Astrocyte (in vitro differentiated cells and primary cell): ENCODE measurements at regions not wholly inside any gene's neighbourhood (a gene's known extent, or its start where the extent isn't known, plus 50 kb on each side); places are given as distances from the start of the nearest gene placed in this dataset.

ENCODE experiments used
- DNase-seq: peaks from one replicate; pipeline ENCODE4 v3.0.0-alpha.2; 2010; ENCODE audit warnings: low read depth
- FAIRE-seq: peaks from 2 replicates; lab custom pipeline; 2011; peaks lifted over from hg19 to GRCh38; lab: Jason Lieb, UNC
- H2AFZ ChIP-seq: 2 replicates; pipeline ENCODE4 v1.6.0; 2012; ENCODE audit warnings: low read depth, low read length, inconsistent platforms
- H3K27ac ChIP-seq: 2 replicates; pipeline ENCODE4 v1.5.1; 2011; ENCODE audit warnings: low read depth, low read length, inconsistent platforms
- H3K27me3 ChIP-seq: 2 replicates; pipeline ENCODE4 v1.6.0; 2011; ENCODE audit warnings: low read length, inconsistent platforms; ENCODE audit not compliant: insufficient read depth
- H3K36me3 ChIP-seq: 2 replicates; pipeline ENCODE4 v1.5.1; 2011; ENCODE audit warnings: low read length, inconsistent platforms; ENCODE audit not compliant: insufficient read depth
- H3K4me1 ChIP-seq: 2 replicates; pipeline ENCODE4 v1.5.1; 2011; ENCODE audit warnings: low read length, inconsistent platforms; ENCODE audit not compliant: insufficient read depth
- H3K4me2 ChIP-seq: 2 replicates; pipeline ENCODE4 v1.6.0; 2012; ENCODE audit warnings: low read length, inconsistent platforms
- H3K4me3 ChIP-seq: 2 replicates; pipeline ENCODE4 v1.5.1; 2011; ENCODE audit warnings: low read depth, mild to moderate bottlenecking, low read length, inconsistent platforms; ENCODE audit not compliant: insufficient read depth
- H3K79me2 ChIP-seq: 2 replicates; pipeline ENCODE4 v1.6.0; 2012; ENCODE audit warnings: mild to moderate bottlenecking, low read length, inconsistent platforms; ENCODE audit not compliant: insufficient read depth
- H3K9ac ChIP-seq: 2 replicates; pipeline ENCODE4 v1.6.0; 2012; ENCODE audit warnings: mild to moderate bottlenecking, low read length, inconsistent platforms
- H3K9me3 ChIP-seq: 2 replicates; pipeline ENCODE4 v1.5.1; 2012; ENCODE audit warnings: low read depth, mild to moderate bottlenecking, low read length, inconsistent platforms; ENCODE audit not compliant: insufficient read depth
- H4K20me1 ChIP-seq: 2 replicates; pipeline ENCODE4 v1.6.0; 2012; ENCODE audit warnings: low read length, inconsistent platforms; ENCODE audit not compliant: insufficient read depth
- H3K27ac Mint-ChIP-seq: one replicate; pipeline ENCODE4 v1.8.0; 2021; ENCODE audit warnings: mild to moderate bottlenecking, mixed read lengths; ENCODE audit not compliant: unreplicated experiment
- H3K27me3 Mint-ChIP-seq: one replicate; pipeline ENCODE4 v1.8.0; 2021; ENCODE audit warnings: low read depth, mixed read lengths; ENCODE audit not compliant: unreplicated experiment
- H3K36me3 Mint-ChIP-seq: one replicate; pipeline ENCODE4 v1.8.0; 2021; ENCODE audit warnings: low read depth, mixed read lengths; ENCODE audit not compliant: unreplicated experiment
- H3K4me1 Mint-ChIP-seq: one replicate; pipeline ENCODE4 v1.8.0; 2021; ENCODE audit warnings: low read depth, mixed read lengths; ENCODE audit not compliant: unreplicated experiment
- H3K4me3 Mint-ChIP-seq: one replicate; pipeline ENCODE4 v1.8.0; 2021; ENCODE audit warnings: mild to moderate bottlenecking, moderate library complexity, mixed read lengths; ENCODE audit not compliant: unreplicated experiment
- H3K9me3 Mint-ChIP-seq: one replicate; pipeline ENCODE4 v1.8.0; 2021; ENCODE audit warnings: mild to moderate bottlenecking, mixed read lengths; ENCODE audit not compliant: unreplicated experiment
- EZH2 ChIP-seq: IDR thresholded peaks from 2 replicates; pipeline ENCODE4 v1.6.1; 2012; ENCODE audit warnings: mild to moderate bottlenecking, low read length, inconsistent platforms; ENCODE audit not compliant: insufficient read depth
- TF ChIP-seq, protein P1 (sequence below): IDR thresholded peaks from 2 replicates; pipeline ENCODE4 v1.5.1; 2011; ENCODE audit warnings: low read depth, mild to moderate bottlenecking, inconsistent platforms, low read length, moderate library complexity; ENCODE audit not compliant: insufficient read depth

DNA sequence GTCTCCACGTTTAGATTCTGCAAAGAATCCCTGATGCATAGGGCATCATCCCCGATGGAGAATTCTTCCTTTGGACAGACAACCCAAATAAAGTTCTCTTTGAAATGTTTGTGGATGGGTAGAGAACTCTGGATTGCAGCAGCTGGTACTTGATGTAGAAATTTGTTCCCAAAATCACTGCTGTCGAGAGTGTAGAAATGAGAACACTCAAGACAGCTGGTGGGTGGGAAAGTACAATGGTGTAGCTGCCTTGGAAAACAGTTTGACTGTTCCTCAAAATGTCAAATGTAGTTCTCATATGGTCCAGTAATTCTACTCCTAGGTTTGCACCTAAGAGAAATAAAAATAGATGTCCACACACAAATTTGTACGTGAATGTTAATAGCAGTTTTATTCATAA lies 671.5 kb upstream of the TMEM132C start:
- Histone ChIP-seq H3K9ac (no peak overlapping the region), H3K4me3 (no peak overlapping the region), H4K20me1 (no peaks in the 10 kb centered on the region), H3K4me2 (no peak overlapping the region), H3K4me1 (no peaks in the 10 kb centered on the region), H3K36me3 (no peaks in the 10 kb centered on the region), H3K9me3 (no peaks in the 10 kb centered on the region), H3K27ac (no peak overlapping the region), H3K27me3 (no peaks in the 10 kb centered on the region), H2AFZ (no peak overlapping the region), H3K79me2 (no peaks in the 10 kb centered on the region)
- peaks cover 7% of the 10 kb centered on the region for H3K9me3 Mint-ChIP-seq
- DNase-seq, result no peak
- no peak for FAIRE-seq
- H3K27ac Mint-ChIP-seq, result no peak overlapping the region
- no peaks in the 10 kb centered on the region for H3K4me1 Mint-ChIP-seq
- no peak for TF ChIP-seq EZH2
- TF ChIP-seq, protein P1, sequence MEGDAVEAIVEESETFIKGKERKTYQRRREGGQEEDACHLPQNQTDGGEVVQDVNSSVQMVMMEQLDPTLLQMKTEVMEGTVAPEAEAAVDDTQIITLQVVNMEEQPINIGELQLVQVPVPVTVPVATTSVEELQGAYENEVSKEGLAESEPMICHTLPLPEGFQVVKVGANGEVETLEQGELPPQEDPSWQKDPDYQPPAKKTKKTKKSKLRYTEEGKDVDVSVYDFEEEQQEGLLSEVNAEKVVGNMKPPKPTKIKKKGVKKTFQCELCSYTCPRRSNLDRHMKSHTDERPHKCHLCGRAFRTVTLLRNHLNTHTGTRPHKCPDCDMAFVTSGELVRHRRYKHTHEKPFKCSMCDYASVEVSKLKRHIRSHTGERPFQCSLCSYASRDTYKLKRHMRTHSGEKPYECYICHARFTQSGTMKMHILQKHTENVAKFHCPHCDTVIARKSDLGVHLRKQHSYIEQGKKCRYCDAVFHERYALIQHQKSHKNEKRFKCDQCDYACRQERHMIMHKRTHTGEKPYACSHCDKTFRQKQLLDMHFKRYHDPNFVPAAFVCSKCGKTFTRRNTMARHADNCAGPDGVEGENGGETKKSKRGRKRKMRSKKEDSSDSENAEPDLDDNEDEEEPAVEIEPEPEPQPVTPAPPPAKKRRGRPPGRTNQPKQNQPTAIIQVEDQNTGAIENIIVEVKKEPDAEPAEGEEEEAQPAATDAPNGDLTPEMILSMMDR, result no peak
- H3K4me3 Mint-ChIP-seq, result no peak overlapping the region
- H3K27me3 Mint-ChIP-seq, result no peaks in the 10 kb centered on the region
- no peaks in the 10 kb centered on the region for H3K36me3 Mint-ChIP-seq

DNA sequence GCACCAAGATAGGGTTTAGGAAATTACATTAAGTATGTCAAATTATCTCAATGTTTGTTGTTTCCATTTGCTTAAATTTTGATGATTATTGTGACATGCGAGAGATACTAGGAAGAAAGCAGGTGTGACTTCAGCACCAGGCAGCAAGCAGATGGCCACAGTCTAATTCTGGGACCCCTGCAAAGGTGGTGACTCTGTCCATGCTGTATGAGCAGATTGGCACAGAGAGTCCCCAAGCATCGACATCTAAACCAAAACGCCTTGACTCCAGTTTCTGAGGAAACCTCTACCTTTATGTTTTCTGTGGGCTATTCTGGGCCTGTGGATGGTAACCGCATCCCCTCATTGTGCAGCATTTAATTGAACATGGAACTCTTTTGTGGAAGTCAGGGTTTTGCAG lies 670.1 kb upstream of the TMEM132C start:
- H3K27me3 Mint-ChIP-seq, result no peaks in the 10 kb centered on the region
- no peak overlapping the region for H3K27ac Mint-ChIP-seq
- H3K79me2 ChIP-seq, result no peaks in the 10 kb centered on the region
- H3K4me1 Mint-ChIP-seq, result no peaks in the 10 kb centered on the region
- DNase-seq (no peak), FAIRE-seq (no peak)
- H3K36me3 Mint-ChIP-seq, result no peaks in the 10 kb centered on the region
- H3K4me3 Mint-ChIP-seq, result no peak overlapping the region
- H3K27ac ChIP-seq, result no peak overlapping the region
- no peak overlapping the region for H3K4me3 ChIP-seq
- no peak overlapping the region for H2AFZ ChIP-seq
- H3K36me3 ChIP-seq, result no peaks in the 10 kb centered on the region
- no peak overlapping the region for H3K4me2 ChIP-seq
- H3K9me3 ChIP-seq, result no peaks in the 10 kb centered on the region
- H3K27me3 ChIP-seq, result no peaks in the 10 kb centered on the region
- no peaks in the 10 kb centered on the region for H4K20me1 ChIP-seq
- peaks cover 7% of the 10 kb centered on the region for H3K9me3 Mint-ChIP-seq
- H3K9ac ChIP-seq, result no peak overlapping the region
- H3K4me1 ChIP-seq, result no peaks in the 10 kb centered on the region
- TF ChIP-seq EZH2, result no peak
- TF ChIP-seq, protein P1, result no peak

DNA sequence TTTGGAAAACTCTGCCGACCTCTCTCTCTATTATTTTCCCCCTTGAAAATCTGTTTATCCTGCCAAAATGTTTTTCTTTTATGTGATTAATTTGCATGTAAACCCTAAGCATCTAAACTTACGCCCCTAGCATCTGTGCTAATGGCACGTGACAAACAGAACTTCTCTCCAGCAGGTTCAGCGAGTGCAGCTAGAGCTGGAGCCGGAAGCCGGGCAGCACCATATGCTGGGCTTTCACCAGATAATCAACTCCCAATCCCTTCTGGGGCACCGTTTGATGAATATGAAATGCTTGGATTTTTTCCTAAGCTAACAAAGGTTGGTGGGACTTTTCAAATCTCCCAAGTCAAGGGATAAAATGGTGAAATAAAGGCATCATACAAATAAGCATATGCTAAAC lies 667.5 kb upstream of the TMEM132C start:
- Histone ChIP-seq H3K36me3 (no peaks in the 10 kb centered on the region), H2AFZ (no peak overlapping the region), H3K9ac (no peak overlapping the region), H3K27ac (no peak overlapping the region), H3K4me3 (no peak overlapping the region), H3K4me2 (no peak overlapping the region), H3K9me3 (no peaks in the 10 kb centered on the region), H3K79me2 (no peaks in the 10 kb centered on the region), H3K4me1 (no peaks in the 10 kb centered on the region), H4K20me1 (no peaks in the 10 kb centered on the region), H3K27me3 (no peaks in the 10 kb centered on the region)
- no peaks in the 10 kb centered on the region for H3K4me1 Mint-ChIP-seq
- H3K36me3 Mint-ChIP-seq, result no peaks in the 10 kb centered on the region
- no peak overlapping the region for H3K4me3 Mint-ChIP-seq
- DNase-seq, result no peak
- no peak overlapping the region for H3K27ac Mint-ChIP-seq
- H3K27me3 Mint-ChIP-seq, result no peaks in the 10 kb centered on the region
- no peak for TF ChIP-seq EZH2
- TF ChIP-seq, protein P1, result no peak
- no peak for FAIRE-seq
- H3K9me3 Mint-ChIP-seq, result peaks cover 3% of the 10 kb centered on the region
